HL-60 (cell line): ENCODE measurements at regions not wholly inside any gene's neighbourhood (a gene's known extent, or its start where the extent isn't known, plus 50 kb on each side); places are given as distances from the start of the nearest gene placed in this dataset.

Experiments
- POLR2AphosphoS5 ChIP-seq: IDR thresholded peaks from 2 replicates; pipeline ENCODE4 v1.6.1; 2012; ENCODE audit warnings: low read depth
- TF ChIP-seq, protein P1 (sequence below): IDR thresholded peaks from one replicate; pipeline ENCODE4 v1.5.1; 2011; ENCODE audit warnings: low read length, control low read depth, inconsistent platforms; ENCODE audit not compliant: insufficient read depth
- TF ChIP-seq, protein P2 (sequence below): IDR thresholded peaks from 2 replicates; pipeline ENCODE4 v1.6.1; 2012; ENCODE audit warnings: low read depth; ENCODE audit not compliant: insufficient replicate concordance

DNA sequence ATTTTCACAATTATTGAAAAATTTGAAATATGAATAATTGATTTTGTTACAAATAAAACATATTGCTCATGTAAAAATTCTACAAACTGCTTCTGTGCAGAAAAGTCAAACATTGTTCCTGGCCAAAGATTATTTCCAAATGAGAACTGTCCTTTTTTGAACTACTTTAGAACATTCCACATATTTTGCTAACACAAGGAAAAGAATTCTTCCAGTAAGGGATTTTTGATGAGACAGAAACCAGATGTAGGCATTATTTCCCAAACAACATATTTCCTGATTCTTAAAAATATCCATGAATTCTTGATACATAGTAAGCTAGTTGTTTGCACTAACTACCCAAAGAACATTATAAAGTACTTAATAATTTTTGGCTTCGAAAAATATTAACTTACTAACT lies 715.2 kb downstream of the CCDC85A start:
- no peak for TF ChIP-seq POLR2AphosphoS5
- TF ChIP-seq, protein P1, sequence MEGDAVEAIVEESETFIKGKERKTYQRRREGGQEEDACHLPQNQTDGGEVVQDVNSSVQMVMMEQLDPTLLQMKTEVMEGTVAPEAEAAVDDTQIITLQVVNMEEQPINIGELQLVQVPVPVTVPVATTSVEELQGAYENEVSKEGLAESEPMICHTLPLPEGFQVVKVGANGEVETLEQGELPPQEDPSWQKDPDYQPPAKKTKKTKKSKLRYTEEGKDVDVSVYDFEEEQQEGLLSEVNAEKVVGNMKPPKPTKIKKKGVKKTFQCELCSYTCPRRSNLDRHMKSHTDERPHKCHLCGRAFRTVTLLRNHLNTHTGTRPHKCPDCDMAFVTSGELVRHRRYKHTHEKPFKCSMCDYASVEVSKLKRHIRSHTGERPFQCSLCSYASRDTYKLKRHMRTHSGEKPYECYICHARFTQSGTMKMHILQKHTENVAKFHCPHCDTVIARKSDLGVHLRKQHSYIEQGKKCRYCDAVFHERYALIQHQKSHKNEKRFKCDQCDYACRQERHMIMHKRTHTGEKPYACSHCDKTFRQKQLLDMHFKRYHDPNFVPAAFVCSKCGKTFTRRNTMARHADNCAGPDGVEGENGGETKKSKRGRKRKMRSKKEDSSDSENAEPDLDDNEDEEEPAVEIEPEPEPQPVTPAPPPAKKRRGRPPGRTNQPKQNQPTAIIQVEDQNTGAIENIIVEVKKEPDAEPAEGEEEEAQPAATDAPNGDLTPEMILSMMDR = no peak
- TF ChIP-seq, protein P2, sequence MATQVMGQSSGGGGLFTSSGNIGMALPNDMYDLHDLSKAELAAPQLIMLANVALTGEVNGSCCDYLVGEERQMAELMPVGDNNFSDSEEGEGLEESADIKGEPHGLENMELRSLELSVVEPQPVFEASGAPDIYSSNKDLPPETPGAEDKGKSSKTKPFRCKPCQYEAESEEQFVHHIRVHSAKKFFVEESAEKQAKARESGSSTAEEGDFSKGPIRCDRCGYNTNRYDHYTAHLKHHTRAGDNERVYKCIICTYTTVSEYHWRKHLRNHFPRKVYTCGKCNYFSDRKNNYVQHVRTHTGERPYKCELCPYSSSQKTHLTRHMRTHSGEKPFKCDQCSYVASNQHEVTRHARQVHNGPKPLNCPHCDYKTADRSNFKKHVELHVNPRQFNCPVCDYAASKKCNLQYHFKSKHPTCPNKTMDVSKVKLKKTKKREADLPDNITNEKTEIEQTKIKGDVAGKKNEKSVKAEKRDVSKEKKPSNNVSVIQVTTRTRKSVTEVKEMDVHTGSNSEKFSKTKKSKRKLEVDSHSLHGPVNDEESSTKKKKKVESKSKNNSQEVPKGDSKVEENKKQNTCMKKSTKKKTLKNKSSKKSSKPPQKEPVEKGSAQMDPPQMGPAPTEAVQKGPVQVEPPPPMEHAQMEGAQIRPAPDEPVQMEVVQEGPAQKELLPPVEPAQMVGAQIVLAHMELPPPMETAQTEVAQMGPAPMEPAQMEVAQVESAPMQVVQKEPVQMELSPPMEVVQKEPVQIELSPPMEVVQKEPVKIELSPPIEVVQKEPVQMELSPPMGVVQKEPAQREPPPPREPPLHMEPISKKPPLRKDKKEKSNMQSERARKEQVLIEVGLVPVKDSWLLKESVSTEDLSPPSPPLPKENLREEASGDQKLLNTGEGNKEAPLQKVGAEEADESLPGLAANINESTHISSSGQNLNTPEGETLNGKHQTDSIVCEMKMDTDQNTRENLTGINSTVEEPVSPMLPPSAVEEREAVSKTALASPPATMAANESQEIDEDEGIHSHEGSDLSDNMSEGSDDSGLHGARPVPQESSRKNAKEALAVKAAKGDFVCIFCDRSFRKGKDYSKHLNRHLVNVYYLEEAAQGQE = no peak
